Retinal pigment epithelial cell (primary cell): ENCODE measurements at regions not wholly inside any gene's neighbourhood (a gene's known extent, or its start where the extent isn't known, plus 50 kb on each side); places are given as distances from the start of the nearest gene placed in this dataset.

Experiments used
- DNase-seq: peaks from one replicate; pipeline ENCODE4 v3.0.0-alpha.2; 2010; ENCODE audit warnings: low read depth
- H3K4me3 ChIP-seq: 2 replicates; pipeline ENCODE4 v1.5.1; 2011; ENCODE audit warnings: mild to moderate bottlenecking, low read length, control low read depth, moderate library complexity
- CTCF ChIP-seq: conservative IDR thresholded peaks from 2 replicates; pipeline ENCODE4 v1.5.1; 2011; ENCODE audit warnings: low read depth, low read length, control low read depth, inconsistent platforms

GRCh38 chr20:24820345-24820744 is 128.7 kb upstream of the CST7 start:
- DNase-seq, result no peak
- no peak overlapping the region for H3K4me3 ChIP-seq
- no peak for TF ChIP-seq CTCF

- H3K4me3 ChIP-seq, result no peak overlapping the region
- TF ChIP-seq CTCF, result no peak
- DNase-seq, result no peak
These were observed 127.7 kb upstream of the CST7 start for GRCh38 chr20:24821391-24821790.

GRCh38 chr20:24823176-24823784 is 125.8 kb upstream of the CST7 start:
- TF ChIP-seq CTCF, result no peak
- no peak overlapping the region for H3K4me3 ChIP-seq
- no peak for DNase-seq

- H3K4me3 ChIP-seq, result no peak overlapping the region
- no peak for DNase-seq
- no peak for TF ChIP-seq CTCF
These were observed 124.9 kb upstream of the CST7 start for GRCh38 chr20:24823989-24824693.

GRCh38 chr20:24825591-24825990 is 123.5 kb upstream of the CST7 start:
- TF ChIP-seq CTCF, result no peak
- DNase-seq, result no peak
- no peak overlapping the region for H3K4me3 ChIP-seq

- TF ChIP-seq CTCF, result no peak
- DNase-seq, result no peak
- H3K4me3 ChIP-seq, result no peak overlapping the region
These were observed 121.3 kb upstream of the CST7 start for GRCh38 chr20:24827603-24828295.
